ENCODE measurements at regions not wholly inside any gene's neighbourhood (a gene's known extent, or its start where the extent isn't known, plus 50 kb on each side); places are given as distances from the start of the nearest gene placed in this dataset.

GRCh38 chr4:181674315-181674875, 568.8 kb upstream of the TENM3 start:
- 53 to 75% methylated on average over 1 of the region's 1 CpG for WGBS, 2 donors
- Histone ChIP-seq H3K4me3 (no peak overlapping the region), H3K36me3 (ENCODE audit: low read depth, missing control alignments) (no peaks in the 10 kb centered on the region), H3K9me3 (no peaks in the 10 kb centered on the region), H3K4me1 (no peaks in the 10 kb centered on the region), H3K27ac (no peak overlapping the region), H3K27me3 (no peaks in the 10 kb centered on the region)
- intact Hi-C loops (cut with DNase I; ENCODE audit: low total_unique reads): no loop called here
- TF ChIP-seq CTCF (IDR thresholded peaks at IDR 0.05): no peak
- TF ChIP-seq POLR2A (IDR thresholded peaks at IDR 0.05): no peak
- no peak for DNase-seq

GRCh38 chr4:181676546-181676945, 566.7 kb upstream of the TENM3 start:
- H3K27me3 ChIP-seq: no peaks in the 10 kb centered on the region

GRCh38 chr4:181677201-181677600, 566.0 kb upstream of the TENM3 start:
- H3K4me3 ChIP-seq: no peak overlapping the region
- no peaks in the 10 kb centered on the region for H3K27me3 ChIP-seq
- no peaks in the 10 kb centered on the region for H3K36me3 ChIP-seq (ENCODE audit: low read depth, missing control alignments)
- TF ChIP-seq POLR2A (IDR thresholded peaks at IDR 0.05): no peak
- no peak for TF ChIP-seq CTCF (IDR thresholded peaks at IDR 0.05)
- WGBS, 2 donors: 82 to 89% methylated on average over 3 of the region's 3 CpGs
- no peaks in the 10 kb centered on the region for H3K9me3 ChIP-seq
- intact Hi-C loops (cut with DNase I; ENCODE audit: low total_unique reads): no loop called here
- no peak for DNase-seq
- no peaks in the 10 kb centered on the region for H3K4me1 ChIP-seq
- H3K27ac ChIP-seq: no peak overlapping the region

More at GRCh38 chr4:181676546-181676945, 566.7 kb upstream of the TENM3 start:
- 43 to 46% methylated on average over 2 of the region's 2 CpGs for WGBS, 2 donors
- no peak overlapping the region for H3K27ac ChIP-seq
- no peaks in the 10 kb centered on the region for H3K4me1 ChIP-seq
- TF ChIP-seq POLR2A (IDR thresholded peaks at IDR 0.05) (no peak), CTCF (IDR thresholded peaks at IDR 0.05) (no peak)
- H3K9me3 ChIP-seq: no peaks in the 10 kb centered on the region
- intact Hi-C loops (cut with DNase I; ENCODE audit: low total_unique reads): no loop called here
- no peak overlapping the region for H3K4me3 ChIP-seq
- DNase-seq: no peak
- H3K36me3 ChIP-seq (ENCODE audit: low read depth, missing control alignments): no peaks in the 10 kb centered on the region

GRCh38 chr4:181677621-181678020, 565.6 kb upstream of the TENM3 start:
- no peaks in the 10 kb centered on the region for H3K9me3 ChIP-seq
- 74 to 86% methylated on average over 6 of the region's 6 CpGs for WGBS, 2 donors
- intact Hi-C loops (cut with DNase I; ENCODE audit: low total_unique reads): no loop called here
- no peak overlapping the region for H3K4me3 ChIP-seq
- TF ChIP-seq CTCF (IDR thresholded peaks at IDR 0.05): no peak
- TF ChIP-seq POLR2A (IDR thresholded peaks at IDR 0.05): no peak
- H3K36me3 ChIP-seq (ENCODE audit: low read depth, missing control alignments): no peaks in the 10 kb centered on the region
- no peak for DNase-seq
- H3K4me1 ChIP-seq: no peaks in the 10 kb centered on the region
- H3K27ac ChIP-seq: no peak overlapping the region
- H3K27me3 ChIP-seq: no peaks in the 10 kb centered on the region

- intact Hi-C loops (cut with DNase I; ENCODE audit: low total_unique reads): no loop called here
- H3K27ac ChIP-seq: no peak overlapping the region
- TF ChIP-seq POLR2A (IDR thresholded peaks at IDR 0.05) (no peak), CTCF (IDR thresholded peaks at IDR 0.05) (no peak)
- no peak for DNase-seq
- 85 to 86% methylated on average over 3 of the region's 3 CpGs for WGBS, 2 donors
- no peaks in the 10 kb centered on the region for H3K27me3 ChIP-seq
- no peaks in the 10 kb centered on the region for H3K9me3 ChIP-seq
- H3K36me3 ChIP-seq (ENCODE audit: low read depth, missing control alignments): no peaks in the 10 kb centered on the region
- no peak overlapping the region for H3K4me3 ChIP-seq
- no peaks in the 10 kb centered on the region for H3K4me1 ChIP-seq
These were observed 563.4 kb upstream of the TENM3 start for GRCh38 chr4:181679754-181680153.
